WTC11 (cell line): ENCODE measurements at regions not wholly inside any gene's neighbourhood (a gene's known extent, or its start where the extent isn't known, plus 50 kb on each side); places are given as distances from the start of the nearest gene placed in this dataset.

Experiments
- CTCF ChIP-seq: fragments of 200-600 bp; IDR thresholded peaks from 2 replicates; pipeline ENCODE4 v1.8.0; 2022; ENCODE audit warnings: antibody characterized with exemption
- E2F1 ChIP-seq: sonication (generic); formaldehyde crosslinking; IDR thresholded peaks from 2 replicates; pipeline ENCODE4 v1.8.0; 2022; ENCODE audit warnings: mild to moderate bottlenecking, missing genetic modification reagents
- JUN ChIP-seq: sonication (generic); formaldehyde crosslinking; IDR thresholded peaks from 2 replicates; pipeline ENCODE4 v1.8.0; 2023; ENCODE audit warnings: mild to moderate bottlenecking, missing genetic modification reagents
- MAX ChIP-seq: sonication (generic); formaldehyde crosslinking; IDR thresholded peaks from 2 replicates; pipeline ENCODE4 v1.8.0; 2022; ENCODE audit warnings: mild to moderate bottlenecking, missing genetic modification reagents
- NR1H2 ChIP-seq: sonication (generic); formaldehyde crosslinking; IDR thresholded peaks from 2 replicates; pipeline ENCODE4 v1.9.0; 2021; ENCODE audit warnings: mild to moderate bottlenecking, moderate library complexity, missing genetic modification reagents

GRCh38 chr11:116137753-116138152 lies 633.5 kb upstream of the CADM1 start:
- TF ChIP-seq MAX (no peak), NR1H2 (CRISPR knock-in tag) (no peak), CTCF (no peak), JUN (CRISPR knock-in tag) (no peak), E2F1 (no peak)
